GM23338 (cell line): ENCODE measurements at regions not wholly inside any gene's neighbourhood (a gene's known extent, or its start where the extent isn't known, plus 50 kb on each side); places are given as distances from the start of the nearest gene placed in this dataset.

ENCODE experiments used
- ATAC-seq: fragments of 200-7000 bp; cut with Tn5 transposase; 3 replicates; pipeline ENCODE4 v1.9.1; 2020
- DNase-seq: peaks from one replicate; pipeline ENCODE4 v3.0.0-alpha.2; 2015; ENCODE audit warnings: low spot score
- H2AFZ ChIP-seq: fragments of 200-600 bp; sonication (generic); 2 replicates; pipeline ENCODE4 v1.8.0; 2016; ENCODE audit warnings: antibody characterized with exemption, mild to moderate bottlenecking, moderate library complexity
- H3F3A ChIP-seq: fragments of 200-600 bp; sonication (generic); replicated peaks from 2 replicates; pipeline ENCODE4 v1.8.0; 2017; ENCODE audit warnings: antibody characterized with exemption, mixed run types, low read depth
- H3K27ac ChIP-seq: fragments of 200-600 bp; sonication (generic); 2 replicates; pipeline ENCODE4 v1.6.1; 2016; ENCODE audit warnings: low read depth
- H3K27me3 ChIP-seq: fragments of 200-600 bp; sonication (generic); 2 replicates; pipeline ENCODE4 v1.8.0; 2016; ENCODE audit warnings: mild to moderate bottlenecking, mixed run types, moderate library complexity; ENCODE audit not compliant: insufficient read depth
- H3K36me3 ChIP-seq: fragments of 200-600 bp; sonication (generic); 2 replicates; pipeline ENCODE4 v1.8.0; 2016; ENCODE audit warnings: mild to moderate bottlenecking; ENCODE audit not compliant: insufficient read depth
- H3K4me1 ChIP-seq: fragments of 200-600 bp; sonication (generic); 2 replicates; pipeline ENCODE4 v1.8.0; 2016; ENCODE audit warnings: mild to moderate bottlenecking, moderate library complexity; ENCODE audit not compliant: insufficient read depth
- H3K4me2 ChIP-seq: fragments of 200-600 bp; sonication (generic); 2 replicates; pipeline ENCODE4 v1.7.1; 2017; ENCODE audit warnings: mixed run types
- H3K4me3 ChIP-seq: fragments of 200-600 bp; sonication (generic); 2 replicates; pipeline ENCODE4 v1.6.1; 2016; ENCODE audit warnings: mixed run types
- H3K79me2 ChIP-seq: fragments of 200-600 bp; sonication (generic); replicated peaks from 2 replicates; pipeline ENCODE4 v1.8.0; 2017; ENCODE audit warnings: mild to moderate bottlenecking; ENCODE audit not compliant: insufficient read depth
- H3K9me2 ChIP-seq: fragments of 200-600 bp; sonication (generic); 2 replicates; pipeline ENCODE4 v1.8.0; 2017; ENCODE audit not compliant: insufficient read depth
- H4K20me1 ChIP-seq: fragments of 200-600 bp; sonication (generic); replicated peaks from 2 replicates; pipeline ENCODE4 v1.8.0; 2017; ENCODE audit warnings: mild to moderate bottlenecking; ENCODE audit not compliant: insufficient read depth
- H3K27ac Mint-ChIP-seq: 2 replicates; pipeline ENCODE4 v1.8.0; 2020; ENCODE audit warnings: inconsistent platforms, mild to moderate bottlenecking, moderate library complexity, mixed read lengths
- H3K27me3 Mint-ChIP-seq: 3 replicates; pipeline ENCODE4 v1.8.0; 2022; ENCODE audit warnings: low read depth, mild to moderate bottlenecking, moderate library complexity, mixed read lengths, inconsistent platforms; ENCODE audit not compliant: insufficient read depth, poor library complexity
- H3K36me3 Mint-ChIP-seq: 3 replicates; pipeline ENCODE4 v1.8.0; 2021; ENCODE audit warnings: low read depth, mild to moderate bottlenecking, inconsistent platforms, moderate library complexity, mixed read lengths
- H3K4me1 Mint-ChIP-seq: 3 replicates; pipeline ENCODE4 v1.8.0; 2020; ENCODE audit warnings: mild to moderate bottlenecking, inconsistent platforms, mixed read lengths
- H3K4me3 Mint-ChIP-seq: 3 replicates; pipeline ENCODE4 v1.8.0; 2021; ENCODE audit warnings: moderate library complexity, mild to moderate bottlenecking, inconsistent platforms, mixed read lengths
- H3K9me3 Mint-ChIP-seq: 3 replicates; pipeline ENCODE4 v1.8.0; 2020; ENCODE audit warnings: moderate library complexity, mild to moderate bottlenecking, inconsistent platforms, mixed read lengths
- CREB1 ChIP-seq: fragments of 250-450 bp; sonication (Bioruptor Pico); IDR thresholded peaks from 2 replicates; pipeline ENCODE4 v1.5.0; 2020; ENCODE audit warnings: low read depth, mild to moderate bottlenecking, moderate library complexity
- ETS1 ChIP-seq: IDR thresholded peaks from 2 replicates; pipeline ENCODE4 v1.6.1; 2016; ENCODE audit warnings: antibody characterized with exemption
- EZH2 ChIP-seq: fragments of 200-600 bp; sonication (generic); IDR thresholded peaks from one replicate; pipeline ENCODE4 v1.8.0; 2017; ENCODE audit warnings: antibody characterized with exemption, mild to moderate bottlenecking, low read depth; ENCODE audit not compliant: unreplicated experiment
- EZH2phosphoT487 ChIP-seq: fragments of 200-600 bp; sonication (generic); IDR thresholded peaks from one replicate; pipeline ENCODE4 v1.8.1; 2018; ENCODE audit warnings: antibody characterized with exemption; ENCODE audit not compliant: unreplicated experiment
- JUNB ChIP-seq: IDR thresholded peaks from one replicate; pipeline ENCODE4 v1.6.1; 2016; ENCODE audit warnings: antibody characterized with exemption; ENCODE audit not compliant: unreplicated experiment
- NANOG ChIP-seq: IDR thresholded peaks from 2 replicates; pipeline ENCODE4 v1.6.1; 2016; ENCODE audit warnings: antibody characterized with exemption, borderline replicate concordance
- POLR2AphosphoS5 ChIP-seq: IDR thresholded peaks from 2 replicates; pipeline ENCODE4 v1.6.1; 2016; ENCODE audit warnings: antibody characterized with exemption, low read depth
- REST ChIP-seq: IDR thresholded peaks from one replicate; pipeline ENCODE4 v1.6.1; 2018; ENCODE audit warnings: antibody characterized with exemption; ENCODE audit not compliant: unreplicated experiment
- STAT1 ChIP-seq: IDR thresholded peaks from one replicate; pipeline ENCODE4 v1.6.1; 2016; ENCODE audit warnings: antibody characterized with exemption; ENCODE audit not compliant: unreplicated experiment
- ZNF114 ChIP-seq: fragments of 250-450 bp; sonication (Bioruptor Pico); IDR thresholded peaks from 2 replicates; pipeline ENCODE4 v1.5.0; 2020; ENCODE audit warnings: mild to moderate bottlenecking, moderate library complexity
- ZNF331 ChIP-seq: fragments of 250-450 bp; sonication (Bioruptor Pico); IDR thresholded peaks from 2 replicates; pipeline ENCODE4 v1.5.0; 2020; ENCODE audit warnings: low read depth, mild to moderate bottlenecking, moderate library complexity
- TF ChIP-seq, protein P1 (sequence below): fragments of 250-450 bp; sonication (Bioruptor Pico); IDR thresholded peaks from 2 replicates; pipeline ENCODE4 v1.5.0; 2020; ENCODE audit warnings: mild to moderate bottlenecking, moderate library complexity
- TF ChIP-seq, protein P2 (sequence below), 2 experiments: fragments of 200-600 bp in 1 of 2; sonication (generic) in 1 of 2; conservative IDR thresholded peaks; 2 replicates each; pipeline versions ENCODE4 v1.5.1 to v1.6.1; 2016 to 2017; ENCODE audit warnings: antibody characterized with exemption in 2 of 2, low read depth in 2 of 2, mild to moderate bottlenecking in 2 of 2, moderate library complexity in 1 of 2

DNA sequence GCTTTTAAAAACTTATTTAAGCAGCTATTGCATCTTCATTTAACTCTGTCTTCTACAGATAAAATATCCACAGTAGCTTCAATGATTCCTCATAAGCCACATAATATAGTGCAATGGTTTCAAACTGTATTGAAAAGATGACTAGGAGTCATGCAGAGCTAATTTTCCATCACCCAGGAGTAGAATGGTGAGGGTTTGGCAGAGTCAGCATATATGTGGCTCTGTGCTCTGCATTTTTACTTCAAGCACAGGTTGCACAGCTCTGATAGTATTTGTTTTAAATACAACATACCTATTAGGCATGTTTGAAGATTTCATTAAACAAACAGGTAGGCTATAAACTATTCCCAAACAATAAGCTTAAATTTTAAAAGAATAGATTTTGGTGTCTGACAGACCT is 731.9 kb upstream of the VRK2 start:
- H3K27me3 Mint-ChIP-seq: no peaks in the 10 kb centered on the region
- no peak for TF ChIP-seq POLR2AphosphoS5
- no peak for TF ChIP-seq NANOG
- TF ChIP-seq ZNF114 (CRISPR knock-in tag): no peak
- no peak for TF ChIP-seq REST
- no peak for TF ChIP-seq ETS1
- TF ChIP-seq CREB1 (CRISPR knock-in tag): no peak
- TF ChIP-seq ZNF331: no peak
- TF ChIP-seq STAT1: no peak
- no peak for TF ChIP-seq EZH2phosphoT487
- TF ChIP-seq, protein P1, sequence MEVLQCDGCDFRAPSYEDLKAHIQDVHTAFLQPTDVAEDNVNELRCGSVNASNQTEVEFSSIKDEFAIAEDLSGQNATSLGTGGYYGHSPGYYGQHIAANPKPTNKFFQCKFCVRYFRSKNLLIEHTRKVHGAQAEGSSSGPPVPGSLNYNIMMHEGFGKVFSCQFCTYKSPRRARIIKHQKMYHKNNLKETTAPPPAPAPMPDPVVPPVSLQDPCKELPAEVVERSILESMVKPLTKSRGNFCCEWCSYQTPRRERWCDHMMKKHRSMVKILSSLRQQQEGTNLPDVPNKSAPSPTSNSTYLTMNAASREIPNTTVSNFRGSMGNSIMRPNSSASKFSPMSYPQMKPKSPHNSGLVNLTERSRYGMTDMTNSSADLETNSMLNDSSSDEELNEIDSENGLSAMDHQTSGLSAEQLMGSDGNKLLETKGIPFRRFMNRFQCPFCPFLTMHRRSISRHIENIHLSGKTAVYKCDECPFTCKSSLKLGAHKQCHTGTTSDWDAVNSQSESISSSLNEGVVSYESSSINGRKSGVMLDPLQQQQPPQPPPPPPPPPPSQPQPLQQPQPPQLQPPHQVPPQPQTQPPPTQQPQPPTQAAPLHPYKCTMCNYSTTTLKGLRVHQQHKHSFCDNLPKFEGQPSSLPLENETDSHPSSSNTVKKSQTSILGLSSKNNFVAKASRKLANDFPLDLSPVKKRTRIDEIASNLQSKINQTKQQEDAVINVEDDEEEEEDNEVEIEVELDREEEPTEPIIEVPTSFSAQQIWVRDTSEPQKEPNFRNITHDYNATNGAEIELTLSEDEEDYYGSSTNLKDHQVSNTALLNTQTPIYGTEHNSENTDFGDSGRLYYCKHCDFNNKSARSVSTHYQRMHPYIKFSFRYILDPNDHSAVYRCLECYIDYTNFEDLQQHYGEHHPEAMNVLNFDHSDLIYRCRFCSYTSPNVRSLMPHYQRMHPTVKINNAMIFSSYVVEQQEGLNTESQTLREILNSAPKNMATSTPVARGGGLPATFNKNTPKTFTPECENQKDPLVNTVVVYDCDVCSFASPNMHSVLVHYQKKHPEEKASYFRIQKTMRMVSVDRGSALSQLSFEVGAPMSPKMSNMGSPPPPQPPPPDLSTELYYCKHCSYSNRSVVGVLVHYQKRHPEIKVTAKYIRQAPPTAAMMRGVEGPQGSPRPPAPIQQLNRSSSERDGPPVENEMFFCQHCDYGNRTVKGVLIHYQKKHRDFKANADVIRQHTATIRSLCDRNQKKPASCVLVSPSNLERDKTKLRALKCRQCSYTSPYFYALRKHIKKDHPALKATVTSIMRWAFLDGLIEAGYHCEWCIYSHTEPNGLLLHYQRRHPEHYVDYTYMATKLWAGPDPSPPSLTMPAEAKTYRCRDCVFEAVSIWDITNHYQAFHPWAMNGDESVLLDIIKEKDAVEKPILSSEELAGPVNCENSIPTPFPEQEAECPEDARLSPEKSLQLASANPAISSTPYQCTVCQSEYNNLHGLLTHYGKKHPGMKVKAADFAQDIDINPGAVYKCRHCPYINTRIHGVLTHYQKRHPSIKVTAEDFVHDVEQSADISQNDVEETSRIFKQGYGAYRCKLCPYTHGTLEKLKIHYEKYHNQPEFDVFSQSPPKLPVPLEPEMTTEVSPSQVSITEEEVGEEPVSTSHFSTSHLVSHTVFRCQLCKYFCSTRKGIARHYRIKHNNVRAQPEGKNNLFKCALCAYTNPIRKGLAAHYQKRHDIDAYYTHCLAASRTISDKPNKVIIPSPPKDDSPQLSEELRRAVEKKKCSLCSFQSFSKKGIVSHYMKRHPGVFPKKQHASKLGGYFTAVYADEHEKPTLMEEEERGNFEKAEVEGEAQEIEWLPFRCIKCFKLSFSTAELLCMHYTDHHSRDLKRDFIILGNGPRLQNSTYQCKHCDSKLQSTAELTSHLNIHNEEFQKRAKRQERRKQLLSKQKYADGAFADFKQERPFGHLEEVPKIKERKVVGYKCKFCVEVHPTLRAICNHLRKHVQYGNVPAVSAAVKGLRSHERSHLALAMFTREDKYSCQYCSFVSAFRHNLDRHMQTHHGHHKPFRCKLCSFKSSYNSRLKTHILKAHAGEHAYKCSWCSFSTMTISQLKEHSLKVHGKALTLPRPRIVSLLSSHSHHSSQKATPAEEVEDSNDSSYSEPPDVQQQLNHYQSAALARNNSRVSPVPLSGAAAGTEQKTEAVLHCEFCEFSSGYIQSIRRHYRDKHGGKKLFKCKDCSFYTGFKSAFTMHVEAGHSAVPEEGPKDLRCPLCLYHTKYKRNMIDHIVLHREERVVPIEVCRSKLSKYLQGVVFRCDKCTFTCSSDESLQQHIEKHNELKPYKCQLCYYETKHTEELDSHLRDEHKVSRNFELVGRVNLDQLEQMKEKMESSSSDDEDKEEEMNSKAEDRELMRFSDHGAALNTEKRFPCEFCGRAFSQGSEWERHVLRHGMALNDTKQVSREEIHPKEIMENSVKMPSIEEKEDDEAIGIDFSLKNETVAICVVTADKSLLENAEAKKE: no peak
- TF ChIP-seq, protein P2, sequence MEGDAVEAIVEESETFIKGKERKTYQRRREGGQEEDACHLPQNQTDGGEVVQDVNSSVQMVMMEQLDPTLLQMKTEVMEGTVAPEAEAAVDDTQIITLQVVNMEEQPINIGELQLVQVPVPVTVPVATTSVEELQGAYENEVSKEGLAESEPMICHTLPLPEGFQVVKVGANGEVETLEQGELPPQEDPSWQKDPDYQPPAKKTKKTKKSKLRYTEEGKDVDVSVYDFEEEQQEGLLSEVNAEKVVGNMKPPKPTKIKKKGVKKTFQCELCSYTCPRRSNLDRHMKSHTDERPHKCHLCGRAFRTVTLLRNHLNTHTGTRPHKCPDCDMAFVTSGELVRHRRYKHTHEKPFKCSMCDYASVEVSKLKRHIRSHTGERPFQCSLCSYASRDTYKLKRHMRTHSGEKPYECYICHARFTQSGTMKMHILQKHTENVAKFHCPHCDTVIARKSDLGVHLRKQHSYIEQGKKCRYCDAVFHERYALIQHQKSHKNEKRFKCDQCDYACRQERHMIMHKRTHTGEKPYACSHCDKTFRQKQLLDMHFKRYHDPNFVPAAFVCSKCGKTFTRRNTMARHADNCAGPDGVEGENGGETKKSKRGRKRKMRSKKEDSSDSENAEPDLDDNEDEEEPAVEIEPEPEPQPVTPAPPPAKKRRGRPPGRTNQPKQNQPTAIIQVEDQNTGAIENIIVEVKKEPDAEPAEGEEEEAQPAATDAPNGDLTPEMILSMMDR (conservative IDR thresholded peaks at IDR 0.05; ENCODE audit: low read depth in 2 of 2): no peak
- no peak for TF ChIP-seq JUNB
- TF ChIP-seq EZH2: no peak
- Histone ChIP-seq H3K4me1 (no peaks in the 10 kb centered on the region), H3K27ac (no peak overlapping the region), H3K79me2 (no peaks in the 10 kb centered on the region), H3K27me3 (no peaks in the 10 kb centered on the region), H3K36me3 (no peaks in the 10 kb centered on the region), H3F3A (no peaks in the 10 kb centered on the region), H3K9me2 (no peaks in the 10 kb centered on the region), H3K4me2 (no peak overlapping the region), H2AFZ (no peak overlapping the region), H4K20me1 (no peaks in the 10 kb centered on the region), H3K4me3 (no peak overlapping the region)
- DNase-seq (no peak), ATAC-seq (no peak)
- no peak overlapping the region for H3K27ac Mint-ChIP-seq
- H3K9me3 Mint-ChIP-seq: no peaks in the 10 kb centered on the region
- no peak overlapping the region for H3K4me3 Mint-ChIP-seq
- H3K36me3 Mint-ChIP-seq: no peaks in the 10 kb centered on the region
- no peaks in the 10 kb centered on the region for H3K4me1 Mint-ChIP-seq
